ENCODE measurements at regions not wholly inside any gene's neighbourhood (a gene's known extent, or its start where the extent isn't known, plus 50 kb on each side); places are given as distances from the start of the nearest gene placed in this dataset.

GRCh38 chr2:58928973-58929372, 687.8 kb upstream of the FANCL start:
- DNase-seq (ENCODE audit: low read depth): no peak
- H3K4me3 ChIP-seq (ENCODE audit: low read length): no peak overlapping the region
- TF ChIP-seq CTCF (conservative IDR thresholded peaks at IDR 0.05; ENCODE audit: low read length): no peak

- DNase-seq (ENCODE audit: low read depth): no peak
- H3K4me3 ChIP-seq (ENCODE audit: low read length): no peak overlapping the region
- no peak for TF ChIP-seq CTCF (conservative IDR thresholded peaks at IDR 0.05; ENCODE audit: low read length)
These were observed 687.3 kb upstream of the FANCL start for GRCh38 chr2:58928391-58928790.

GRCh38 chr2:58926112-58926511, 685.0 kb upstream of the FANCL start:
- no peak overlapping the region for H3K4me3 ChIP-seq (ENCODE audit: low read length)
- no peak for DNase-seq (ENCODE audit: low read depth)
- TF ChIP-seq CTCF (conservative IDR thresholded peaks at IDR 0.05; ENCODE audit: low read length): no peak

GRCh38 chr2:58925676-58926081, 684.6 kb upstream of the FANCL start:
- no peak for TF ChIP-seq CTCF (conservative IDR thresholded peaks at IDR 0.05; ENCODE audit: low read length)
- peak; percentile 92 for DNase-seq (ENCODE audit: low read depth)
- H3K4me3 ChIP-seq (ENCODE audit: low read length): no peak overlapping the region

- peak; percentile 95 for DNase-seq (ENCODE audit: low read depth)
- no peak overlapping the region for H3K4me3 ChIP-seq (ENCODE audit: low read length)
- TF ChIP-seq CTCF (conservative IDR thresholded peaks at IDR 0.05; ENCODE audit: low read length): no peak
These were observed 682.7 kb upstream of the FANCL start for GRCh38 chr2:58923869-58924268.

GRCh38 chr2:58922245-58922644, 681.1 kb upstream of the FANCL start:
- TF ChIP-seq CTCF (conservative IDR thresholded peaks at IDR 0.05; ENCODE audit: low read length): no peak
- DNase-seq (ENCODE audit: low read depth): no peak
- no peak overlapping the region for H3K4me3 ChIP-seq (ENCODE audit: low read length)

GRCh38 chr2:58921676-58922075, 680.6 kb upstream of the FANCL start:
- no peak for TF ChIP-seq CTCF (conservative IDR thresholded peaks at IDR 0.05; ENCODE audit: low read length)
- peak; percentile 58 for DNase-seq (ENCODE audit: low read depth)
- no peak overlapping the region for H3K4me3 ChIP-seq (ENCODE audit: low read length)
